ENCODE measurements at regions not wholly inside any gene's neighbourhood (a gene's known extent, or its start where the extent isn't known, plus 50 kb on each side); places are given as distances from the start of the nearest gene placed in this dataset.

DNA sequence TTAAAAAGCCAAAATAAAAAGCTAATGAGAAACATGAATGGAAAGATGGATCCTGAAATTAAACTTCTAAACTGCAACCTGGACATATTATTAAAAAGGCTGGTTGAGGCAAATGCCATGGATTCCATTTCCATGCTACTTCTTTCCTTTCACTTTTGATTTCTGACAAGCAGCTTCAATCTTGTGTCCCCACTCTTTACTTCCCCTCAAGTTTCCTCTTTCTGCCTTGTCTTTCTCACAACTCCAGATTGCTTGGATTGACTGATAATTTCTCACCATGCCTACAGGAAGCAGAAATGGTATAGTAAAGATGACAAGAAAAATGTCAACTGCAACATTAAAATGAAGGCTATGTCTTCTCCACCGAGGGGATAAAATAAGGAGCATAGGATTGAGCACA is 1136.7 kb downstream of the TUSC7 start:
- TF ChIP-seq, protein P1, sequence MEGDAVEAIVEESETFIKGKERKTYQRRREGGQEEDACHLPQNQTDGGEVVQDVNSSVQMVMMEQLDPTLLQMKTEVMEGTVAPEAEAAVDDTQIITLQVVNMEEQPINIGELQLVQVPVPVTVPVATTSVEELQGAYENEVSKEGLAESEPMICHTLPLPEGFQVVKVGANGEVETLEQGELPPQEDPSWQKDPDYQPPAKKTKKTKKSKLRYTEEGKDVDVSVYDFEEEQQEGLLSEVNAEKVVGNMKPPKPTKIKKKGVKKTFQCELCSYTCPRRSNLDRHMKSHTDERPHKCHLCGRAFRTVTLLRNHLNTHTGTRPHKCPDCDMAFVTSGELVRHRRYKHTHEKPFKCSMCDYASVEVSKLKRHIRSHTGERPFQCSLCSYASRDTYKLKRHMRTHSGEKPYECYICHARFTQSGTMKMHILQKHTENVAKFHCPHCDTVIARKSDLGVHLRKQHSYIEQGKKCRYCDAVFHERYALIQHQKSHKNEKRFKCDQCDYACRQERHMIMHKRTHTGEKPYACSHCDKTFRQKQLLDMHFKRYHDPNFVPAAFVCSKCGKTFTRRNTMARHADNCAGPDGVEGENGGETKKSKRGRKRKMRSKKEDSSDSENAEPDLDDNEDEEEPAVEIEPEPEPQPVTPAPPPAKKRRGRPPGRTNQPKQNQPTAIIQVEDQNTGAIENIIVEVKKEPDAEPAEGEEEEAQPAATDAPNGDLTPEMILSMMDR (IDR thresholded peaks at IDR 0.05; ENCODE audit: low read depth, low read length): no peak
- no peak for TF ChIP-seq POLR2A (IDR thresholded peaks at IDR 0.05; ENCODE audit: extremely low read depth, insufficient read length)
- TF ChIP-seq, protein P2, sequence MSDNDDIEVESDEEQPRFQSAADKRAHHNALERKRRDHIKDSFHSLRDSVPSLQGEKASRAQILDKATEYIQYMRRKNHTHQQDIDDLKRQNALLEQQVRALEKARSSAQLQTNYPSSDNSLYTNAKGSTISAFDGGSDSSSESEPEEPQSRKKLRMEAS (IDR thresholded peaks at IDR 0.05; ENCODE audit: low read depth, low read length): no peak
- no peak for TF ChIP-seq MYC (IDR thresholded peaks at IDR 0.05; ENCODE audit: low read depth, low read length)
